D721Med (cell line): ENCODE measurements at regions not wholly inside any gene's neighbourhood (a gene's known extent, or its start where the extent isn't known, plus 50 kb on each side); places are given as distances from the start of the nearest gene placed in this dataset.
"Not testable (repeated sequence)": the region's sequence is repeated elsewhere in the genome, so short reads cannot be mapped to it uniquely, and the experiment has no call there.

Experiments used
- DNase-seq: peaks from one replicate; pipeline ENCODE4 v3.0.0; 2011; ENCODE audit warnings: low spot score; ENCODE audit not compliant: insufficient read length
- FAIRE-seq: peaks from 2 replicates; lab custom pipeline; 2011; peaks lifted over from hg19 to GRCh38; lab: Jason Lieb, UNC
- TF ChIP-seq, protein P1 (sequence below): IDR thresholded peaks from 2 replicates; pipeline ENCODE4 v1.5.1; 2012; ENCODE audit warnings: mild to moderate bottlenecking, control low read depth; ENCODE audit not compliant: insufficient read depth; ENCODE audit errors: missing control alignments

- DNase-seq: no peak
- TF ChIP-seq, protein P1, sequence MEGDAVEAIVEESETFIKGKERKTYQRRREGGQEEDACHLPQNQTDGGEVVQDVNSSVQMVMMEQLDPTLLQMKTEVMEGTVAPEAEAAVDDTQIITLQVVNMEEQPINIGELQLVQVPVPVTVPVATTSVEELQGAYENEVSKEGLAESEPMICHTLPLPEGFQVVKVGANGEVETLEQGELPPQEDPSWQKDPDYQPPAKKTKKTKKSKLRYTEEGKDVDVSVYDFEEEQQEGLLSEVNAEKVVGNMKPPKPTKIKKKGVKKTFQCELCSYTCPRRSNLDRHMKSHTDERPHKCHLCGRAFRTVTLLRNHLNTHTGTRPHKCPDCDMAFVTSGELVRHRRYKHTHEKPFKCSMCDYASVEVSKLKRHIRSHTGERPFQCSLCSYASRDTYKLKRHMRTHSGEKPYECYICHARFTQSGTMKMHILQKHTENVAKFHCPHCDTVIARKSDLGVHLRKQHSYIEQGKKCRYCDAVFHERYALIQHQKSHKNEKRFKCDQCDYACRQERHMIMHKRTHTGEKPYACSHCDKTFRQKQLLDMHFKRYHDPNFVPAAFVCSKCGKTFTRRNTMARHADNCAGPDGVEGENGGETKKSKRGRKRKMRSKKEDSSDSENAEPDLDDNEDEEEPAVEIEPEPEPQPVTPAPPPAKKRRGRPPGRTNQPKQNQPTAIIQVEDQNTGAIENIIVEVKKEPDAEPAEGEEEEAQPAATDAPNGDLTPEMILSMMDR: no peak
- no peak for FAIRE-seq
These were observed 605.3 kb upstream of the SPRY2 start for GRCh38 chr13:80946008-80946802.

DNA sequence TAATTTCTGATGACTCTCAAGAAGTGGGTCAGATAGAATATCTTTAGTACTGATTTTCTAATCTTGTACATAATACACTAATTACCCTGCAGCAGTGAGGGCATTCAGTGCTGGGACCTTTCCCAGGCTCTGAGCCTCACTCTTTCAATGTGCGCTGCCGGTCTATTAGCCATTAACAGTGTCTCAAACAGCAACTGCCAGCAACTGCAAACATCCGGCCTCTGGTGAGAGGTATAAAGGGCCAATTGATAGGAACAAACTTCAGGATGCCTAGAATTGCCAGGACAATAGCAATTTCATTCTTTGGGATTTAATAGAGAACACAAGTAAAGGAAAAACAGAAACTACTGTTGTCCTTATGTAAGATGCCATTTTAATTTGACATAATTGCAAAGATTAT lies 604.4 kb upstream of the SPRY2 start:
- FAIRE-seq (no peak), DNase-seq (no peak)
- TF ChIP-seq, protein P1: no peak

GRCh38 chr13:80939581-80939980 lies 598.7 kb upstream of the SPRY2 start:
- TF ChIP-seq, protein P1: no peak
- DNase-seq (no peak), FAIRE-seq (no peak)

- DNase-seq (no peak), FAIRE-seq (no peak)
- TF ChIP-seq, protein P1: no peak
These were observed 590.8 kb upstream of the SPRY2 start for GRCh38 chr13:80931766-80932165.

- FAIRE-seq (no peak), DNase-seq (no peak)
- TF ChIP-seq, protein P1: no peak
These were observed 590.2 kb upstream of the SPRY2 start for GRCh38 chr13:80931118-80931517.

DNA sequence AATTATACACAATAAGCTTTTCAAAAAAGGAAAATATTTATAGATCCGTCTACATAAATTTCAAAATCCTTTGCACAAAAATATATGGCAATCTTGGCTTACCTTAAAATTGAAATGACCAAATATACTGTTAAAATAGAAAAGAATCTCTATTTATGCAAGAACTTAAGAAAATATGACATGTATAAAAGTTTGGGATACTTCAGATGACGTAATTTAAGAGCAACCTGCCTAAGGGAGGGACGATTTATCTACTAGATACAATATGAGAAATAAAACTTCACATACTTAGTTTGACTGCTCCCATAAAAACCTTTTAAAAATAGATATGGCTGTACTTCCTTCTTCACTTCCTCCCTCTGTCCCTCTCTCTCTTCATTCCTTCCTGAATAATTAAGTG lies 587.3 kb upstream of the SPRY2 start:
- DNase-seq (no peak), FAIRE-seq (no peak)
- TF ChIP-seq, protein P1: no peak

GRCh38 chr13:80926024-80926423 lies 585.1 kb upstream of the SPRY2 start:
- FAIRE-seq, DNase-seq: not testable (repeated sequence)

GRCh38 chr13:80924596-80924995 lies 583.7 kb upstream of the SPRY2 start:
- TF ChIP-seq, protein P1: no peak
- DNase-seq (no peak), FAIRE-seq (no peak)
